GM18519 (cell line): ENCODE measurements at regions not wholly inside any gene's neighbourhood (a gene's known extent, or its start where the extent isn't known, plus 50 kb on each side); places are given as distances from the start of the nearest gene placed in this dataset.
"Not testable (repeated sequence)": the region's sequence is repeated elsewhere in the genome, so short reads cannot be mapped to it uniquely, and the experiment has no call there.

Experiments
- ATAC-seq: cut with Tn5 transposase; IDR thresholded peaks from one replicate; pipeline ENCODE4 v1.9.1; 2021; ENCODE audit warnings: mild to moderate bottlenecking, moderate library complexity; ENCODE audit not compliant: unreplicated experiment, low FRiP score

DNA sequence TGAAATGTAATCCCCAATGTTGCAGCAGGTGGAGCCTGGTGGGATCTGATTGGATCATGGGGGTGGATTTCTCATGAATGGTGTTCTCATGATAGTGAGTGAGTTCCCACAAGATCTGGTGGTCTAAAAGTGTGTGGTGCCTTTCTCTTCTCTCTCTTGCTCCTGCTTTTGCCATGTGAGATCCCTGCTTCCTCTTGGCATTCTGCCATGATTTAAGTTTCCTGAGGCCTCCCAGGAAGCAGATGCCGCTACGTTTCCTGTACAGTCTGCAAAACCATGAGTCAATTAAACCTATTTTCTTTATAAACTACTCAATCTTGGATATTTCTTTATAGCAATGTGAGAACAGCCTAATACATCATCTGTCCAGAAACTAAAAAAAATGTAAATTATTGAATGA is 298.3 kb downstream of the MEX3B start:
- ATAC-seq, result no peak

DNA sequence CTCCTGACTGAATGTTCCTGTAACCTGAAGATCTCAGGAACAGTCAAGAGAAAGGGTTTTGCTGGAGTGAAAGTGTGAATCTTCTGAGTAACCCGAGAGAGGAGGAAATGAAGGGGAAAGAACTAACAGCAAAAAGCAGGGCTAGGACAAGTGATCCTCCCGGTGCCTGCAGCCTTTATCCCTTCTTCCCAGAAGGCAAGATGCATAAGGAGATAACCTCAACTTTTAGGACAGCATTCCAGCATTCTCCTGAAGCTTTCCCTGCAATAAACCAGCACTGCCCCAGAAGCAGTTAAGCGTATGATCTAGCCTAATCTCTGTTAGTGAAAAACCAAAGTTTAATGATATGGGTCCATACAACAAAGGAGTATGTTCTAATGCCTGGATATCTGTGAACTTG is 298.8 kb downstream of the MEX3B start:
- no peak for ATAC-seq

- no peak for ATAC-seq
Observed at GRCh38 chr15:81744364-81744763, 301.5 kb downstream of the MEX3B start.

DNA sequence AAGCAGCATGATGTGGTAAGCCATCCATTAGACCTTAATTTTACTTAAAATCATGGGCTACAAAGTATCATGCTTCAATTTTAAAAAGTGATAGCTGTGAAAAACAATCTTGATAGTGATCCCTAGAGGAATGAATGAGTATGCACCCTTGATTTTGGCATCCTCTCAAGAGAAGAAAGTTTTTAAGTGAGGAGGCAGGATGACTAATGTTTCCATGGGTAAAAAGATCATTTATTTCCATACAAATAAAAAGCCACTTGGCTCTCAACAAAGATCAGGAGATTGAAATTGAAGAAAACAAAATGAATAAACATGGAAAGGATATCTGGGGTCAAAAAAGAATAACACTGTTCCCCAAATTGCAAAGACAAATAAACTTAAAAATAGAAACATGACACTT is 305.4 kb downstream of the MEX3B start:
- ATAC-seq, result no peak

DNA sequence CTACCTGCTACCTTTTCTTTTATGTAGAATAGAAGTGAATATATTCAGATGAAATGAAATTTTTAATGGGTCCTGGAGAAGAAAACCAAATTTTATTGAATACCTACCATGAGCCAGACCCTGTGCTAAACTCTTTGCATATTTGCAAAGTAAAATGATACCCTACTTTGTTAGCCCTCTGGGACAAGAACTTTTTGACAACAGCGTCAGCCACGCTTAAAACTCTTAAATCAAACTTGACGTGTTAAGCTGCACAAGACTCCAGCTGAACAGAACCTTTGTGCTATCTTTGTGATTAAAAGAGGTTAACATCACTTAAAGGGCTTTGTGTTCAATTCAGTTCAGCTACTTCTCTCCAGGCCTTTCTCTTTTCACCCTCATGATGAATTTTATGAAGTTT is 316.5 kb downstream of the MEX3B start:
- no peak for ATAC-seq

- no peak for ATAC-seq
Observed at GRCh38 chr15:81728726-81729125, 317.1 kb downstream of the MEX3B start.

- ATAC-seq, result no peak
Observed at GRCh38 chr15:81725590-81725989, 320.2 kb downstream of the MEX3B start.

GRCh38 chr15:81724536-81724935 is 321.3 kb downstream of the MEX3B start:
- no peak for ATAC-seq

GRCh38 chr15:81723701-81724100 is 322.1 kb downstream of the MEX3B start:
- ATAC-seq, result no peak

GRCh38 chr15:81723113-81723651 is 322.6 kb downstream of the MEX3B start:
- no peak for ATAC-seq

DNA sequence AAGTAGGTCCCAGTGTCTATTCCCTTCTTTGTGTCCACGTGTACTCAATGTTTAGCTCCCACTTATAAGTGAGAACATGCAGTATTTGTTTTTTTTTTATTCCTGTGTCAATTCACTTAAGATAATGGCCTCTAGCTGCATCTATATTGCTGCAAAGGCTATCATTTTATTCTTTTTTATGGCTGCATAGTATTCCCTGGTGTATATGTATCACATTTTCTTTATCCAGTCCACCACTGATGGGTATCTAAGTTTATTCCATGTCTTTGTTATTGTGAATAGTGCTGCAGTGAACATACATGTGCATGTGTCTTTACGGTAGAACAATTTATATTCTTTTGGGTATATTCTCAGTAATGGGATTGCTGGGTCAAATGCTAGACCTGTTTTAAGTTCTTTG is 329.4 kb downstream of the MEX3B start:
- ATAC-seq, result not testable (repeated sequence)

DNA sequence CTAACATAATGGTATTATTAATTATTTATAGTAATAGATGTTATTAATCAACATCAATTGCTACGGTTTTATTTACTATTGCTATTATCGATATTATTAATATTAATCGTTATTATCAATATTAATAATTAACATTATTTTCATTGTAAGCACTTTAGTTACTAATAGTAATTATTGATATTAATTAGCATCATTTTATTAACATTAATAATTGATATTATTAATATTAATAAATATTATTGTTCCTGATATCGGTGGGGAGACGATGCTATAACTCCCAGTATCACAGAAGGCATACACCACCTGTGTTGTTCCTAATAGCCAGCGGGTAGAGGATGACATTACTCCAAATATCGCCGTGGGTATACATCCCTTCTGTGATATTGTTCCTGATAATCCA is 335.5 kb downstream of the MEX3B start:
- no peak for ATAC-seq

- ATAC-seq, result not testable (repeated sequence)
Observed at GRCh38 chr15:81706816-81707346, 332.9 kb upstream of the TMC3 start.

DNA sequence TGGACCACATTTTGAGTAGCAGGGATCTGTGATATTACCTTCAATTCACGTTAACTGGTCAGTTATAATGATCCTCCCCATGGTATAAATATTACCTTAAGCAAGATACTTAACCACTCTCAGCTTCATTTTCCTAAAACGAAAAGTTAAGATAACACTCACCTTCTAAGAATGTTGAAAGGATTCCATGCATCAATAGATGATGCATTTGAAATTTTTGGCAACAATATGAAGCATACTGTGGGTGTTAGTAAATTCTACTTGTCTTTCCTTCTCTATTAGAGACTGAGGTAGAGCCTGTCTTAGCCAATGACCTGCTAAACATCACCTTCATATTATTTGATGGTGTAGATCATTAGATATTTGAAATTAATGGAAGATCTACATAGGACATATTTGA is 331.7 kb upstream of the TMC3 start:
- ATAC-seq, result not testable (repeated sequence)

GRCh38 chr15:81686021-81686420 is 312.0 kb upstream of the TMC3 start:
- no peak for ATAC-seq

DNA sequence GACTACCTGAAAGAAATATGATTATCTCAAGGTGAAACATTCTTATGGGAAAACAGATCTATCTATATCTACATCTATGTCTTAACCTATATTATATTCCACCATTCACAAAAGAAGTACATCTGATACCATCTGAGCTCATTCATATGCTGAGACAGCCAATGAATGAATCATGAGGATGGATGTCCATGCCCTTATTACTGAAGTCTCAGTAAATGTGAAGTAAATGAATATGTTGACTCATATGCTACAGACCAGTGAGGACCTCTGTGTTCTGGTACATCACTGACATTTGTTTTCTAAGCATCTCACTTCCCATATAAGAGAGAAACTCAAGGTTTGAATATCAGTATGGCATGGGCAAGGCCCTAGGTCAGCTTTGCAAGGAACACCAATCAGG is 311.2 kb upstream of the TMC3 start:
- no peak for ATAC-seq

DNA sequence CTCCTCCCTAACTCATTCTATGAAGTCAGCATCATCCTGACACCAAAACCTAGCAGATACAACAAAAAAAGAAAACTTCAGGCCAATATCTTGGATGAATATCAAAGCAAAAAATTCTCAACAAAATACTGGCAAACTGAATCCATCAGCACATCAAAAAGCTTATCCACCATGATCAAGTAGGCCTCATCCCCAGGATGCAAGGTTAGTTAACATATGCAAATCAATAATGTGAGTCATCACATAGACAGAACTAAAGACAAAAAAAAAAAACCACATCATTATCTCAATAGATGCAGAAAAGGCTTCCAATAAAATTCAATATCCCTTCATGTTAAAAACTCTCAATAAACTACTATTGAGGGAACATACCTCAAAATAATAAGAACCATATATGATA is 306.8 kb upstream of the TMC3 start:
- ATAC-seq, result no peak

DNA sequence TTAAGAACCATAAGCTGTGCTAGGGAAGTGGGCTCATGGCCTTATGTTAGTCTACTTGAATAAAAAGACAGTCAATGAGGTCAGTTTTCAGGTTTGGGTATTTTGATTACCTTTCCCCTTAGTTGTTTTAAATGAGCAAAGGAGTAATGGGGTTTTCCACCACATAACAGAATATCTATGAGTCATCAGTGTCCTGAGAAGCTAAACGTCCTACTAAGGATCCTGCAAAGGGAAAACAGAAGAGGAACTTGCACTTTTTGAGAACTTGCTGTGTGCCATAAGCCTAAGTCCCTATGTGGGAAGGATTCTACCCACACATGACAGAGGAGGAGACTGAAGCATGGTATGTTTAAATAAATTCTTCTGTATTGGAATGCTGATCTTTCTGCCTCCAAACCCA is 292.8 kb upstream of the TMC3 start:
- ATAC-seq, result no peak

DNA sequence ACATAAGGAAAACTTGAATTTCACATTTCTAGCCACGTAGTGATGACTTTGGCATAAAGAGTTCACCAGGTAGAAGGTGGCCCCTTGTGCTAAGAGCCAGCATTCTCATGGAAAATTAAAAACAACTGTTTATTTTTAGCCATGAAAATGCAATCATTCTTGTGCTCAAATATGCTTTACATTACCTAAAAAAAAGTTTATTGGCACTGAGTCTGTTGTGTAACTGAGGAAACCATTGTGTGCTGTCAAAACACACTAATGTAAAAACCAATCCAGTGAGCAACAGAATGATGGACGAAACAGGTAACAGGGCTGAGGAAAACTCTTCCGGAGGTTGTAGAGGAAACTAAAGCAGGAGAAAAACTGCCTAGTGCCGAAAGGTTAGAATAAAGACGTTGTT is 287.0 kb upstream of the TMC3 start:
- no peak for ATAC-seq

GRCh38 chr15:81653259-81653658 is 279.2 kb upstream of the TMC3 start:
- no peak for ATAC-seq

GRCh38 chr15:81645470-81645869 is 271.5 kb upstream of the TMC3 start:
- no peak for ATAC-seq

DNA sequence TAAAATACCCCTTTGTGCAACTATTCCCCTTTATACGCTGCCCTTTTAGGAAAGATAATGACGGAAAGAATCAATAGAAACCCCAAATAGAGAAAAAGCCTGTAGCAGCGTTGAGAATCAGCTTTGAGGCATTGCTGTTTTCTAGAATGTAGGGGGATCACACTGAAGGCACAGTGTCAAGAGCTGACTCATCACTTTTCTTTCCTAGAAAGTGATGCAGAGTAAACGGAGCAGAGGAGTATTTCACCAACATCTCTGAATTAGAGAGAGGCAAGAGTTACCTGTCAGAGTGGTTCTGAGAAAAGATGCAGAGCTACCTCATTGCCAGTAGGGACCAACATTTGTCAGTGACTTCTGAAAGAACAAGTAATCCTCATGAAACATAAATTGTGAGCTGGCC is 269.8 kb upstream of the TMC3 start:
- ATAC-seq, result no peak

DNA sequence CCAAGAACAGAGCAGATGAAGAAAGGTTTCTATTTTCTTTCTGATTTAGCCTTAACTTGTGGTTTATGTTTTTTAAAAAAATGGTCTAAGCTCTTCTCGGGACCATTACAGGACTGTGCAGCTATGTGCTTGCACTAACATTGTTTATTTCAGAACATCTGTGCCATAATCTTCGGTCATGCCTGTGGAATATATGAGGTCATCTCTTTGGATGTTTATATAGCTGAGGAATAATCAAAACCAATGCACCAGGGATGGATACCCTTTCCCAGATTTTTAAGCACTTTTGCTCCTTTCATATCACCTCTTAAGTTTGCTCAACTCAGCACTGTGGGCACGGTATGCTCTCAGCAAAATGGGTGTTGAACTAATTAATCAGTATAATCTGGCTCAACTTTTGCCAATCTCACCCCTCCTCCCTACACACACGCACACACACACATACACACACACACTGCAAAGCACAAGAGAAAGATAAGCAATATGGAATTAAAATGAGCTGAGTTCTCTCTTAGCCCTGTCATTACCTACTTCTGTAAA is 268.5 kb upstream of the TMC3 start:
- ATAC-seq, result no peak
